ENCODE measurements at regions not wholly inside any gene's neighbourhood (a gene's known extent, or its start where the extent isn't known, plus 50 kb on each side); places are given as distances from the start of the nearest gene placed in this dataset.
"Not testable (repeated sequence)": the region's sequence is repeated elsewhere in the genome, so short reads cannot be mapped to it uniquely, and the experiment has no call there.

DNA sequence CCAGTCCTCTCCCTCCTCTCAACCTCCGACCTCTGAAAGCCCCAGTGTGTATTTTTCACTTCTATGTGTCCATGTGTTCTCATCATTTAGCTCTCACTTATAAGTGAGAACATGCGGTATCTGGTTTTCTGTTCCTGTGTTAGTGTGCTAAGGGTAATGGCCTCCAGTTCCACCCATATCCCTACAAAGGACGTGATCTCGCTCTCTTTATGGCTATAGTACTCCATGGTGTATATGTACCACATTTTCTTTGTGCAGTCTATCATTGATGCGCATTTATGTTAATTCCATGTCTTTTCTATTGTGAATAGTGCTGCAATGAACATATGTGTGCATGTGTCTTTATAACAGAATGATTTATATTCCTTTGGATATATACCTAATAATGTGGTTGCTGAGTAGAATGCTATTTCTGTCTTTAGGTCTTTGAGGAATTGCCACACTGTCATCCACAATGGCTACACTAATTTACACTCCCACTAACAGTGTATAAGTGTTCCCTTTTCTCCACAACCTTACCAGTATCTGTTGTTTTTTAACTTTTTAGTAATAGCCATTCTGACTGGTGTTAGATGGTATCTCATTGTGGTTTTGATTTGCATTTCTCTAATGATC, 749.3 kb upstream of the ARRDC3 start:
- TF ChIP-seq, protein P1, sequence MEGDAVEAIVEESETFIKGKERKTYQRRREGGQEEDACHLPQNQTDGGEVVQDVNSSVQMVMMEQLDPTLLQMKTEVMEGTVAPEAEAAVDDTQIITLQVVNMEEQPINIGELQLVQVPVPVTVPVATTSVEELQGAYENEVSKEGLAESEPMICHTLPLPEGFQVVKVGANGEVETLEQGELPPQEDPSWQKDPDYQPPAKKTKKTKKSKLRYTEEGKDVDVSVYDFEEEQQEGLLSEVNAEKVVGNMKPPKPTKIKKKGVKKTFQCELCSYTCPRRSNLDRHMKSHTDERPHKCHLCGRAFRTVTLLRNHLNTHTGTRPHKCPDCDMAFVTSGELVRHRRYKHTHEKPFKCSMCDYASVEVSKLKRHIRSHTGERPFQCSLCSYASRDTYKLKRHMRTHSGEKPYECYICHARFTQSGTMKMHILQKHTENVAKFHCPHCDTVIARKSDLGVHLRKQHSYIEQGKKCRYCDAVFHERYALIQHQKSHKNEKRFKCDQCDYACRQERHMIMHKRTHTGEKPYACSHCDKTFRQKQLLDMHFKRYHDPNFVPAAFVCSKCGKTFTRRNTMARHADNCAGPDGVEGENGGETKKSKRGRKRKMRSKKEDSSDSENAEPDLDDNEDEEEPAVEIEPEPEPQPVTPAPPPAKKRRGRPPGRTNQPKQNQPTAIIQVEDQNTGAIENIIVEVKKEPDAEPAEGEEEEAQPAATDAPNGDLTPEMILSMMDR (conservative IDR thresholded peaks at IDR 0.05; ENCODE audit: low read length): not testable (repeated sequence)
- TF ChIP-seq EZH2phosphoT487 (IDR thresholded peaks at IDR 0.05; ENCODE audit: borderline replicate concordance, low read depth, low read length): not testable (repeated sequence)

Data from OCI-LY7 (cell line).